H1 (cell line): ENCODE measurements at regions not wholly inside any gene's neighbourhood (a gene's known extent, or its start where the extent isn't known, plus 50 kb on each side); places are given as distances from the start of the nearest gene placed in this dataset.

Source experiments
- CEBPB ChIP-seq: IDR thresholded peaks from 2 replicates; pipeline ENCODE4 v1.6.1; 2012; ENCODE audit warnings: low read depth, low read length
- JUND ChIP-seq: IDR thresholded peaks from 2 replicates; pipeline ENCODE4 v1.6.1; 2011; ENCODE audit warnings: mild to moderate bottlenecking, improper control_type of control experiment, low read length
- SP4 ChIP-seq: IDR thresholded peaks from 2 replicates; pipeline ENCODE4 v1.6.1; 2012; ENCODE audit warnings: low read length, inconsistent platforms
- SRF ChIP-seq: IDR thresholded peaks from 2 replicates; pipeline ENCODE4 v1.6.1; 2011; ENCODE audit warnings: mild to moderate bottlenecking, low read depth, low read length, moderate library complexity
- TAF1 ChIP-seq: IDR thresholded peaks from 2 replicates; pipeline ENCODE4 v1.6.1; 2011; ENCODE audit warnings: mild to moderate bottlenecking, low read depth, low read length
- TF ChIP-seq, protein P1 (sequence below): fragments of 300-600 bp; sonication (generic); IDR thresholded peaks from 2 replicates; pipeline ENCODE4 v1.7.1; 2012; ENCODE audit warnings: low read length, moderate library complexity, mild to moderate bottlenecking, inconsistent platforms; ENCODE audit not compliant: insufficient replicate concordance

DNA sequence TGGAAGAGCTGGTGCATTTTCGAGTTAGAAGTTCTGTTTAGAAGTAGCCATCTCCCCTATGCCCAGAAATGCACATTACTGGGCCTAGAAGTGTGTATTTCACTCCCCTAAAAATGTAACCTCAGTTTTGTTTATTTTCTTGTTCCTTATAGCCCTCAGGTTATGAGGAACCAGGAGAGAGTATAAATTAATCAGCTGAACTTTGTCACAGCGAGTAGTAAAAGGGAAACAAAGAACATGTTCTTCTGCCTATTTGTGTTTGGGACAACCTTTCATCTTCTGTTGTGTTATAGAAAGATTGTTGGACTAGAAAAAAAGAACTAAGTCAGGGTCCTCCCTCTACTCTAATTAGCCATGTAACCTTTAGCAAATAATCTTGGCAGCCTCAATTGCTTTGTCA is 160.5 kb upstream of the PDE4B start (continued):
- no peak for TF ChIP-seq CEBPB
- TF ChIP-seq SP4, result no peak
- TF ChIP-seq, protein P1, sequence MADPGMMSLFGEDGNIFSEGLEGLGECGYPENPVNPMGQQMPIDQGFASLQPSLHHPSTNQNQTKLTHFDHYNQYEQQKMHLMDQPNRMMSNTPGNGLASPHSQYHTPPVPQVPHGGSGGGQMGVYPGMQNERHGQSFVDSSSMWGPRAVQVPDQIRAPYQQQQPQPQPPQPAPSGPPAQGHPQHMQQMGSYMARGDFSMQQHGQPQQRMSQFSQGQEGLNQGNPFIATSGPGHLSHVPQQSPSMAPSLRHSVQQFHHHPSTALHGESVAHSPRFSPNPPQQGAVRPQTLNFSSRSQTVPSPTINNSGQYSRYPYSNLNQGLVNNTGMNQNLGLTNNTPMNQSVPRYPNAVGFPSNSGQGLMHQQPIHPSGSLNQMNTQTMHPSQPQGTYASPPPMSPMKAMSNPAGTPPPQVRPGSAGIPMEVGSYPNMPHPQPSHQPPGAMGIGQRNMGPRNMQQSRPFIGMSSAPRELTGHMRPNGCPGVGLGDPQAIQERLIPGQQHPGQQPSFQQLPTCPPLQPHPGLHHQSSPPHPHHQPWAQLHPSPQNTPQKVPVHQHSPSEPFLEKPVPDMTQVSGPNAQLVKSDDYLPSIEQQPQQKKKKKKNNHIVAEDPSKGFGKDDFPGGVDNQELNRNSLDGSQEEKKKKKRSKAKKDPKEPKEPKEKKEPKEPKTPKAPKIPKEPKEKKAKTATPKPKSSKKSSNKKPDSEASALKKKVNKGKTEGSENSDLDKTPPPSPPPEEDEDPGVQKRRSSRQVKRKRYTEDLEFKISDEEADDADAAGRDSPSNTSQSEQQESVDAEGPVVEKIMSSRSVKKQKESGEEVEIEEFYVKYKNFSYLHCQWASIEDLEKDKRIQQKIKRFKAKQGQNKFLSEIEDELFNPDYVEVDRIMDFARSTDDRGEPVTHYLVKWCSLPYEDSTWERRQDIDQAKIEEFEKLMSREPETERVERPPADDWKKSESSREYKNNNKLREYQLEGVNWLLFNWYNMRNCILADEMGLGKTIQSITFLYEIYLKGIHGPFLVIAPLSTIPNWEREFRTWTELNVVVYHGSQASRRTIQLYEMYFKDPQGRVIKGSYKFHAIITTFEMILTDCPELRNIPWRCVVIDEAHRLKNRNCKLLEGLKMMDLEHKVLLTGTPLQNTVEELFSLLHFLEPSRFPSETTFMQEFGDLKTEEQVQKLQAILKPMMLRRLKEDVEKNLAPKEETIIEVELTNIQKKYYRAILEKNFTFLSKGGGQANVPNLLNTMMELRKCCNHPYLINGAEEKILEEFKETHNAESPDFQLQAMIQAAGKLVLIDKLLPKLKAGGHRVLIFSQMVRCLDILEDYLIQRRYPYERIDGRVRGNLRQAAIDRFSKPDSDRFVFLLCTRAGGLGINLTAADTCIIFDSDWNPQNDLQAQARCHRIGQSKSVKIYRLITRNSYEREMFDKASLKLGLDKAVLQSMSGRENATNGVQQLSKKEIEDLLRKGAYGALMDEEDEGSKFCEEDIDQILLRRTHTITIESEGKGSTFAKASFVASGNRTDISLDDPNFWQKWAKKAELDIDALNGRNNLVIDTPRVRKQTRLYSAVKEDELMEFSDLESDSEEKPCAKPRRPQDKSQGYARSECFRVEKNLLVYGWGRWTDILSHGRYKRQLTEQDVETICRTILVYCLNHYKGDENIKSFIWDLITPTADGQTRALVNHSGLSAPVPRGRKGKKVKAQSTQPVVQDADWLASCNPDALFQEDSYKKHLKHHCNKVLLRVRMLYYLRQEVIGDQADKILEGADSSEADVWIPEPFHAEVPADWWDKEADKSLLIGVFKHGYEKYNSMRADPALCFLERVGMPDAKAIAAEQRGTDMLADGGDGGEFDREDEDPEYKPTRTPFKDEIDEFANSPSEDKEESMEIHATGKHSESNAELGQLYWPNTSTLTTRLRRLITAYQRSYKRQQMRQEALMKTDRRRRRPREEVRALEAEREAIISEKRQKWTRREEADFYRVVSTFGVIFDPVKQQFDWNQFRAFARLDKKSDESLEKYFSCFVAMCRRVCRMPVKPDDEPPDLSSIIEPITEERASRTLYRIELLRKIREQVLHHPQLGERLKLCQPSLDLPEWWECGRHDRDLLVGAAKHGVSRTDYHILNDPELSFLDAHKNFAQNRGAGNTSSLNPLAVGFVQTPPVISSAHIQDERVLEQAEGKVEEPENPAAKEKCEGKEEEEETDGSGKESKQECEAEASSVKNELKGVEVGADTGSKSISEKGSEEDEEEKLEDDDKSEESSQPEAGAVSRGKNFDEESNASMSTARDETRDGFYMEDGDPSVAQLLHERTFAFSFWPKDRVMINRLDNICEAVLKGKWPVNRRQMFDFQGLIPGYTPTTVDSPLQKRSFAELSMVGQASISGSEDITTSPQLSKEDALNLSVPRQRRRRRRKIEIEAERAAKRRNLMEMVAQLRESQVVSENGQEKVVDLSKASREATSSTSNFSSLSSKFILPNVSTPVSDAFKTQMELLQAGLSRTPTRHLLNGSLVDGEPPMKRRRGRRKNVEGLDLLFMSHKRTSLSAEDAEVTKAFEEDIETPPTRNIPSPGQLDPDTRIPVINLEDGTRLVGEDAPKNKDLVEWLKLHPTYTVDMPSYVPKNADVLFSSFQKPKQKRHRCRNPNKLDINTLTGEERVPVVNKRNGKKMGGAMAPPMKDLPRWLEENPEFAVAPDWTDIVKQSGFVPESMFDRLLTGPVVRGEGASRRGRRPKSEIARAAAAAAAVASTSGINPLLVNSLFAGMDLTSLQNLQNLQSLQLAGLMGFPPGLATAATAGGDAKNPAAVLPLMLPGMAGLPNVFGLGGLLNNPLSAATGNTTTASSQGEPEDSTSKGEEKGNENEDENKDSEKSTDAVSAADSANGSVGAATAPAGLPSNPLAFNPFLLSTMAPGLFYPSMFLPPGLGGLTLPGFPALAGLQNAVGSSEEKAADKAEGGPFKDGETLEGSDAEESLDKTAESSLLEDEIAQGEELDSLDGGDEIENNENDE, result no peak
- TF ChIP-seq SRF, result no peak
- no peak for TF ChIP-seq JUND
- no peak for TF ChIP-seq TAF1
